ENCODE measurements at regions not wholly inside any gene's neighbourhood (a gene's known extent, or its start where the extent isn't known, plus 50 kb on each side); places are given as distances from the start of the nearest gene placed in this dataset.

DNA sequence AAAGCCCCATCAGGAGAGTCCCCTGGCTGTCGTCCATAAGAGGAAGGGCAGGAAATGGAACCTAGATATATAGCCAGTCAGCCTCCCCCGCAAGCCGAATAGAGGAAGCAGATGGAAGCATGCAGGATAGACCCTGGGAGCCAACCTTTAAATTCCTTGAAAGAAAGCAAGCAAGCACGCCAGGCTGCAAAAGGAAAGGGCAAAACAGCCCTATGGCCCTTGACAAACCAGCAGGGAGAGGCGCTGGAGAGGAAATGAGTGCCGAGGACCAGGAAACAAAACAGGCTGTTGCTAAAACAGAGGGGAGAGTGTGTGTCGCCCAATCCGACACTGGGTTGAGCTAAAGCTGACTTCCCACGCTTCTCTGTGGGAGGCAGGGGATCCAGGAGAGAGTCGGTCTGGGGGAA, 203.5 kb upstream of the MTNR1B start:
- no peak overlapping the region for H3K9ac ChIP-seq (ENCODE audit: low read length)
- no peak overlapping the region for H3K27ac ChIP-seq (ENCODE audit: low read length)
- H3F3A ChIP-seq (ENCODE audit: insufficient read depth, low read length, poor library complexity, severe bottlenecking) = no peaks in the 10 kb centered on the region
- H3K9me3 ChIP-seq (ENCODE audit: low read length) = no peaks in the 10 kb centered on the region
- H3K27me3 ChIP-seq (ENCODE audit: insufficient read depth, low read depth, low read length) = no peaks in the 10 kb centered on the region
- H2AFZ ChIP-seq (ENCODE audit: low read depth, low read length) = no peak overlapping the region
- H3K36me3 ChIP-seq (ENCODE audit: insufficient read depth, low read length) = no peaks in the 10 kb centered on the region
- H3K4me2 ChIP-seq (ENCODE audit: low read length) = no peak overlapping the region
- no peaks in the 10 kb centered on the region for H4K20me1 ChIP-seq (ENCODE audit: insufficient read depth)
- TF ChIP-seq RAD21 (conservative IDR thresholded peaks at IDR 0.05) = no peak
- no peak for TF ChIP-seq EP300 (conservative IDR thresholded peaks at IDR 0.05; ENCODE audit: poor library complexity, severe bottlenecking)
- no peak for TF ChIP-seq MXI1 (conservative IDR thresholded peaks at IDR 0.05; ENCODE audit: poor library complexity, severe bottlenecking)
- TF ChIP-seq, protein P1, sequence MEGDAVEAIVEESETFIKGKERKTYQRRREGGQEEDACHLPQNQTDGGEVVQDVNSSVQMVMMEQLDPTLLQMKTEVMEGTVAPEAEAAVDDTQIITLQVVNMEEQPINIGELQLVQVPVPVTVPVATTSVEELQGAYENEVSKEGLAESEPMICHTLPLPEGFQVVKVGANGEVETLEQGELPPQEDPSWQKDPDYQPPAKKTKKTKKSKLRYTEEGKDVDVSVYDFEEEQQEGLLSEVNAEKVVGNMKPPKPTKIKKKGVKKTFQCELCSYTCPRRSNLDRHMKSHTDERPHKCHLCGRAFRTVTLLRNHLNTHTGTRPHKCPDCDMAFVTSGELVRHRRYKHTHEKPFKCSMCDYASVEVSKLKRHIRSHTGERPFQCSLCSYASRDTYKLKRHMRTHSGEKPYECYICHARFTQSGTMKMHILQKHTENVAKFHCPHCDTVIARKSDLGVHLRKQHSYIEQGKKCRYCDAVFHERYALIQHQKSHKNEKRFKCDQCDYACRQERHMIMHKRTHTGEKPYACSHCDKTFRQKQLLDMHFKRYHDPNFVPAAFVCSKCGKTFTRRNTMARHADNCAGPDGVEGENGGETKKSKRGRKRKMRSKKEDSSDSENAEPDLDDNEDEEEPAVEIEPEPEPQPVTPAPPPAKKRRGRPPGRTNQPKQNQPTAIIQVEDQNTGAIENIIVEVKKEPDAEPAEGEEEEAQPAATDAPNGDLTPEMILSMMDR (IDR thresholded peaks at IDR 0.05; ENCODE audit: poor library complexity, severe bottlenecking) = no peak
- TF ChIP-seq POLR2AphosphoS5 (IDR thresholded peaks at IDR 0.05) = no peak
- TF ChIP-seq TAF1 (IDR thresholded peaks at IDR 0.05; ENCODE audit: low read depth) = no peak
- TF ChIP-seq, protein P2, sequence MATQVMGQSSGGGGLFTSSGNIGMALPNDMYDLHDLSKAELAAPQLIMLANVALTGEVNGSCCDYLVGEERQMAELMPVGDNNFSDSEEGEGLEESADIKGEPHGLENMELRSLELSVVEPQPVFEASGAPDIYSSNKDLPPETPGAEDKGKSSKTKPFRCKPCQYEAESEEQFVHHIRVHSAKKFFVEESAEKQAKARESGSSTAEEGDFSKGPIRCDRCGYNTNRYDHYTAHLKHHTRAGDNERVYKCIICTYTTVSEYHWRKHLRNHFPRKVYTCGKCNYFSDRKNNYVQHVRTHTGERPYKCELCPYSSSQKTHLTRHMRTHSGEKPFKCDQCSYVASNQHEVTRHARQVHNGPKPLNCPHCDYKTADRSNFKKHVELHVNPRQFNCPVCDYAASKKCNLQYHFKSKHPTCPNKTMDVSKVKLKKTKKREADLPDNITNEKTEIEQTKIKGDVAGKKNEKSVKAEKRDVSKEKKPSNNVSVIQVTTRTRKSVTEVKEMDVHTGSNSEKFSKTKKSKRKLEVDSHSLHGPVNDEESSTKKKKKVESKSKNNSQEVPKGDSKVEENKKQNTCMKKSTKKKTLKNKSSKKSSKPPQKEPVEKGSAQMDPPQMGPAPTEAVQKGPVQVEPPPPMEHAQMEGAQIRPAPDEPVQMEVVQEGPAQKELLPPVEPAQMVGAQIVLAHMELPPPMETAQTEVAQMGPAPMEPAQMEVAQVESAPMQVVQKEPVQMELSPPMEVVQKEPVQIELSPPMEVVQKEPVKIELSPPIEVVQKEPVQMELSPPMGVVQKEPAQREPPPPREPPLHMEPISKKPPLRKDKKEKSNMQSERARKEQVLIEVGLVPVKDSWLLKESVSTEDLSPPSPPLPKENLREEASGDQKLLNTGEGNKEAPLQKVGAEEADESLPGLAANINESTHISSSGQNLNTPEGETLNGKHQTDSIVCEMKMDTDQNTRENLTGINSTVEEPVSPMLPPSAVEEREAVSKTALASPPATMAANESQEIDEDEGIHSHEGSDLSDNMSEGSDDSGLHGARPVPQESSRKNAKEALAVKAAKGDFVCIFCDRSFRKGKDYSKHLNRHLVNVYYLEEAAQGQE (IDR thresholded peaks at IDR 0.05; ENCODE audit: borderline replicate concordance) = no peak
- no peaks in the 10 kb centered on the region for H3K79me2 ChIP-seq (replicated peaks; ENCODE audit: insufficient read depth, low read length)
- no peak overlapping the region for H3K4me3 ChIP-seq (ENCODE audit: low read length)
- no peaks in the 10 kb centered on the region for H3K9me2 ChIP-seq (ENCODE audit: insufficient read depth, low read length)

DNA sequence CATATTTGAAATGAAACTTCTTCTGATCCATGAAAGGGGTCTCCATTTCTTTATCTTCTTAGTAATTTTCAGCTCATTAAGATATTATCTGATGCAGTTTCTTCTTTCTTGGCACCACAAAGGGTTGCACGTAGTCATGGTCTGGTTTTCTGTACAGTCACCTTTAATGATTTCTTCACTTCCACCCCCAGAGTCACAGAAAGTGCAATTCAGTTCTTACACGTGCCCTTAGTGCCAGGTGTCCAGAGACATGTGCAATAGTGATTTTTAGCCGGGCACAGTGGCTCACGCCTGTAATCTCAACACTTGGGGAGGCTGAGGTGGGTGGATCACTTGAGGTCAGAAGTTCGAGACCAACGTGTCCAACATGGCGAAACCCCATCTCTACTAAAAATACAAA, 202.8 kb upstream of the MTNR1B start:
- H3K4me2 ChIP-seq (ENCODE audit: low read length) = no peak overlapping the region
- no peaks in the 10 kb centered on the region for H3K79me2 ChIP-seq (replicated peaks; ENCODE audit: insufficient read depth, low read length)
- H3K9me3 ChIP-seq (ENCODE audit: low read length) = no peaks in the 10 kb centered on the region
- no peaks in the 10 kb centered on the region for H3K27me3 ChIP-seq (ENCODE audit: insufficient read depth, low read depth, low read length)
- no peak overlapping the region for H3K9ac ChIP-seq (ENCODE audit: low read length)
- H3K27ac ChIP-seq (ENCODE audit: low read length) = no peak overlapping the region
- no peaks in the 10 kb centered on the region for H3K9me2 ChIP-seq (ENCODE audit: insufficient read depth, low read length)
- no peaks in the 10 kb centered on the region for H3K36me3 ChIP-seq (ENCODE audit: insufficient read depth, low read length)
- TF ChIP-seq EP300 (conservative IDR thresholded peaks at IDR 0.05; ENCODE audit: poor library complexity, severe bottlenecking) = no peak
- TF ChIP-seq, protein P1 (IDR thresholded peaks at IDR 0.05; ENCODE audit: poor library complexity, severe bottlenecking) = no peak
- no peak for TF ChIP-seq MXI1 (conservative IDR thresholded peaks at IDR 0.05; ENCODE audit: poor library complexity, severe bottlenecking)
- no peak for TF ChIP-seq EZH2 (IDR thresholded peaks at IDR 0.05; ENCODE audit: borderline replicate concordance, insufficient read depth, low read length, poor library complexity, severe bottlenecking)
- no peak for TF ChIP-seq SMC3 (conservative IDR thresholded peaks at IDR 0.05; ENCODE audit: poor library complexity)
- TF ChIP-seq POLR2AphosphoS5 (IDR thresholded peaks at IDR 0.05) = no peak
- TF ChIP-seq RAD21 (conservative IDR thresholded peaks at IDR 0.05) = no peak
- TF ChIP-seq, protein P2 (IDR thresholded peaks at IDR 0.05; ENCODE audit: borderline replicate concordance) = no peak
- no peak for TF ChIP-seq TAF1 (IDR thresholded peaks at IDR 0.05; ENCODE audit: low read depth)
- no peak overlapping the region for H3K4me3 ChIP-seq (ENCODE audit: low read length)
- H2AFZ ChIP-seq (ENCODE audit: low read depth, low read length) = no peak overlapping the region
- no peaks in the 10 kb centered on the region for H4K20me1 ChIP-seq (ENCODE audit: insufficient read depth)
- H3F3A ChIP-seq (ENCODE audit: insufficient read depth, low read length, poor library complexity, severe bottlenecking) = no peaks in the 10 kb centered on the region

Data from neural cell (in vitro differentiated cells).